SK-N-SH (cell line): ENCODE measurements at regions not wholly inside any gene's neighbourhood (a gene's known extent, or its start where the extent isn't known, plus 50 kb on each side); places are given as distances from the start of the nearest gene placed in this dataset.
"Not testable (repeated sequence)": the region's sequence is repeated elsewhere in the genome, so short reads cannot be mapped to it uniquely, and the experiment has no call there.

Source experiments
- CTCF ChIA-PET: fragments of 300-600, 350-600 bp; formaldehyde crosslinking; extraction: SDS; loops from one replicate; lab custom pipeline; 2021; lab: Yijun Ruan, JAX
- POLR2A ChIA-PET: fragments of 350-600 bp; sonication (Branson Sonifier 250); formaldehyde crosslinking; extraction: SDS; loops from one replicate; lab custom pipeline; 2020; ENCODE audit warnings: antibody characterized with exemption, inconsistent platforms; lab: Yijun Ruan, JAX
- DNase-seq: peaks from one replicate; pipeline ENCODE4 v3.0.0; 2012
- H2AFZ ChIP-seq: fragments of 200-600 bp; sonication (generic); 2 replicates; pipeline ENCODE4 v1.8.1; 2016; ENCODE audit warnings: antibody characterized with exemption, mild to moderate bottlenecking, low read depth
- H3F3A ChIP-seq: fragments of 200-600 bp; sonication (generic); replicated peaks from 2 replicates; pipeline ENCODE3; 2016; ENCODE audit warnings: antibody characterized with exemption, mild to moderate bottlenecking; ENCODE audit not compliant: insufficient read depth
- H3K27ac ChIP-seq, 2 experiments: fragments of 200-500 bp in 1 of 2; fragments of 200-600 bp in 1 of 2; sonication (Bioruptor generic) in 1 of 2; sonication (generic), shearing (Covaris generic) in 1 of 2; 2 replicates each; pipeline versions ENCODE4 v1.5.1 to v1.6.1; 2014 to 2016; ENCODE audit warnings: low read depth in 2 of 2, inconsistent platforms in 1 of 2, low read length in 1 of 2, mild to moderate bottlenecking in 1 of 2, mixed read lengths in 1 of 2
- H3K27me3 ChIP-seq: fragments of 200-600 bp; sonication (generic), shearing (Covaris generic); 2 replicates; pipeline ENCODE4 v1.6.1; 2016; ENCODE audit warnings: mixed run types; ENCODE audit not compliant: insufficient read depth
- H3K36me3 ChIP-seq, 2 experiments: fragments of 200-500 bp in 1 of 2; fragments of 200-600 bp in 1 of 2; sonication (Bioruptor generic) in 1 of 2; sonication (generic) in 1 of 2; replicated peaks in 1 of 2; 2 replicates each; pipeline versions ENCODE3 to v1.5.1; 2014 to 2016; ENCODE audit warnings: low read length in 1 of 2, mild to moderate bottlenecking in 1 of 2; ENCODE audit not compliant: insufficient read depth in 2 of 2, control insufficient read depth in 1 of 2
- H3K4me1 ChIP-seq, 2 experiments: fragments of 200-500 bp in 1 of 2; fragments of 200-600 bp in 1 of 2; sonication (Bioruptor generic) in 1 of 2; sonication (generic), shearing (Covaris generic) in 1 of 2; 2 replicates each; pipeline versions ENCODE4 v1.5.1 to v1.6.1; 2014 to 2016; ENCODE audit warnings: low read depth in 1 of 2, low read length in 1 of 2, mixed run types in 1 of 2; ENCODE audit not compliant: insufficient read depth in 2 of 2, control insufficient read depth in 1 of 2
- H3K4me2 ChIP-seq: fragments of 200-600 bp; sonication (generic), shearing (Covaris generic); 2 replicates; pipeline ENCODE4 v1.6.1; 2017; ENCODE audit warnings: mixed run types
- H3K4me3 ChIP-seq, 2 experiments: fragments of 200-500 bp in 1 of 2; fragments of 200-600 bp in 1 of 2; sonication (Bioruptor generic) in 1 of 2; sonication (generic), shearing (Covaris generic) in 1 of 2; 2 replicates each; pipeline versions ENCODE4 v1.5.1 to v1.8.1; 2014 to 2016; ENCODE audit warnings: low read depth in 2 of 2, inconsistent platforms in 1 of 2, low read length in 1 of 2, mild to moderate bottlenecking in 1 of 2, mixed read lengths in 1 of 2, moderate library complexity in 1 of 2
- H3K79me2 ChIP-seq: fragments of 200-600 bp; sonication (generic); 2 replicates; pipeline ENCODE4 v1.8.1; 2017; ENCODE audit warnings: mild to moderate bottlenecking; ENCODE audit not compliant: insufficient read depth
- H3K9ac ChIP-seq: fragments of 200-600 bp; sonication (generic); 2 replicates; pipeline ENCODE4 v1.6.1; 2017; ENCODE audit warnings: mixed run types
- H3K9me2 ChIP-seq: fragments of 200-600 bp; sonication (generic); 2 replicates; pipeline ENCODE4 v1.6.1; 2017; ENCODE audit warnings: mixed run types
- H3K9me3 ChIP-seq: fragments of 200-600 bp; sonication (generic); 2 replicates; pipeline ENCODE4 v1.6.1; 2017; ENCODE audit warnings: mixed run types, mild to moderate bottlenecking, moderate library complexity
- H4K20me1 ChIP-seq: fragments of 200-600 bp; sonication (generic); 2 replicates; pipeline ENCODE4 v1.6.1; 2017; ENCODE audit warnings: mild to moderate bottlenecking, mixed run types; ENCODE audit not compliant: insufficient read depth
- CHD2 ChIP-seq: fragments of 150-350 bp; IDR thresholded peaks from 2 replicates; pipeline ENCODE4 v1.6.1; 2018; ENCODE audit warnings: low read length; ENCODE audit not compliant: partially characterized antibody
- FOSL2 ChIP-seq: IDR thresholded peaks from 2 replicates; pipeline ENCODE4 v1.4.0; 2012; ENCODE audit warnings: low read depth, mild to moderate bottlenecking, moderate library complexity, borderline replicate concordance
- GATA2 ChIP-seq: sonication (generic); formaldehyde crosslinking; IDR thresholded peaks from 2 replicates; pipeline ENCODE4 v1.5.0; 2020; ENCODE audit warnings: mild to moderate bottlenecking, missing genetic modification reagents
- RAD21 ChIP-seq: IDR thresholded peaks from 2 replicates; pipeline ENCODE4 v1.6.1; 2012; ENCODE audit warnings: mild to moderate bottlenecking, low read length
- SIN3A ChIP-seq: IDR thresholded peaks from 2 replicates; pipeline ENCODE4 v1.6.1; 2012; ENCODE audit warnings: low read depth, mild to moderate bottlenecking, low read length, moderate library complexity, borderline replicate concordance
- SMC3 ChIP-seq: IDR thresholded peaks from 2 replicates; pipeline ENCODE4 v1.6.1; 2012; ENCODE audit warnings: low read depth, low read length, improper control_type of control experiment
- WGBS: methylation state at CpG from one replicate; pipeline ENCODE4 v1.1.6; 2017; ENCODE audit warnings: low lambda C conversion rate; 5-methylcytosine and 5-hydroxymethylcytosine counted together
- TF ChIP-seq, protein P1 (sequence below): fragments of 200-600 bp; sonication (generic); IDR thresholded peaks from 2 replicates; pipeline ENCODE4 v1.6.1; 2017; ENCODE audit warnings: antibody characterized with exemption, mild to moderate bottlenecking, moderate library complexity

DNA sequence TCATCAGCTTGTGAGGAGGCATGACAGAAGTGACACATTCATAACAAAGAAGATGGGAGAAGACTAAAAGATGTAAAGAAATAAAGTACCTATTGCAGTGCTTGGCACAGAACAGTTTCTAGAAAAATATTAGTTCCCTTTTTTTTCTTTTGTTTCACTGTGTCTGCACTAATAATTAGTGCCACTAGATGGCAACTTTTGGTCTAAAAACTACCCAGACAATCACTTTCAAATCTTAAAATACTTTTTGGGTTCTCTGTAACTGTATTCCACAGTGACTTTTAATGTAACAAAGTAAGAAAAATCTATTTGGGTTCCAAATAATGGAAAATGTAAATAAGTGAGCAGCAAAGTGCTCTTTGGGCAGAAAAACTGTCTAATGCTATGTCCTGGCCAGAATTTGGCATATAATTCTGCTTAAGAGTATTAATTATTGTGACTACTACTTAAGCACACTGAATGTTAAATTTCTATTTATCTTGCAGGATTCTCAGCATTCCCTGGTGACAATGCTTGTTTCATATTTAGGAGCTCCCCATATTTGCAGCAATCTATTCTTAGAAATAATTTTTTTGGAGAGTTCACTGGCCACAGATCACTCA, 134.8 kb upstream of the KIF5B start:
- DNase-seq, result no peak
- no peaks in the 10 kb centered on the region for H4K20me1 ChIP-seq
- H3F3A ChIP-seq, result peaks cover 6% of the 10 kb centered on the region
- CTCF ChIA-PET, result interaction anchor here (0.6 to 2.4 kb wide), 28 partner anchors 9 to 818 kb away, joined by 3 to 14 read pairs (median 3); no protein-coding TSS in a partner anchor
- no peaks in the 10 kb centered on the region for H3K36me3 ChIP-seq
- TF ChIP-seq SIN3A, result no peak
- TF ChIP-seq SMC3, result peak; percentile 66
- peak; percentile 72 for TF ChIP-seq RAD21
- TF ChIP-seq CHD2, result no peak
- TF ChIP-seq, protein P1, sequence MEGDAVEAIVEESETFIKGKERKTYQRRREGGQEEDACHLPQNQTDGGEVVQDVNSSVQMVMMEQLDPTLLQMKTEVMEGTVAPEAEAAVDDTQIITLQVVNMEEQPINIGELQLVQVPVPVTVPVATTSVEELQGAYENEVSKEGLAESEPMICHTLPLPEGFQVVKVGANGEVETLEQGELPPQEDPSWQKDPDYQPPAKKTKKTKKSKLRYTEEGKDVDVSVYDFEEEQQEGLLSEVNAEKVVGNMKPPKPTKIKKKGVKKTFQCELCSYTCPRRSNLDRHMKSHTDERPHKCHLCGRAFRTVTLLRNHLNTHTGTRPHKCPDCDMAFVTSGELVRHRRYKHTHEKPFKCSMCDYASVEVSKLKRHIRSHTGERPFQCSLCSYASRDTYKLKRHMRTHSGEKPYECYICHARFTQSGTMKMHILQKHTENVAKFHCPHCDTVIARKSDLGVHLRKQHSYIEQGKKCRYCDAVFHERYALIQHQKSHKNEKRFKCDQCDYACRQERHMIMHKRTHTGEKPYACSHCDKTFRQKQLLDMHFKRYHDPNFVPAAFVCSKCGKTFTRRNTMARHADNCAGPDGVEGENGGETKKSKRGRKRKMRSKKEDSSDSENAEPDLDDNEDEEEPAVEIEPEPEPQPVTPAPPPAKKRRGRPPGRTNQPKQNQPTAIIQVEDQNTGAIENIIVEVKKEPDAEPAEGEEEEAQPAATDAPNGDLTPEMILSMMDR, result peak; percentile 83
- peak overlapping the region in 1 of 2 experiments; percentile 39; a peak in 1 of 4 replicates for H3K27ac ChIP-seq
- H3K4me2 ChIP-seq, result no peak overlapping the region
- POLR2A ChIA-PET, result no interaction called here
- peak overlapping the region; percentile 80; the same call in 1 of the 2 replicates for H2AFZ ChIP-seq
- no peaks in the 10 kb centered on the region for H3K79me2 ChIP-seq
- no peak overlapping the region for H3K4me3 ChIP-seq
- H3K9ac ChIP-seq, result no peak overlapping the region
- no peaks in the 10 kb centered on the region for H3K27me3 ChIP-seq
- peaks cover 0 to 9% of the 10 kb centered on the region in 2 experiments; a peak in 1 of 4 replicates for H3K4me1 ChIP-seq
- no peaks in the 10 kb centered on the region for H3K9me2 ChIP-seq
- H3K9me3 ChIP-seq, result no peaks in the 10 kb centered on the region

- Histone ChIP-seq H3K79me2 (no peaks in the 10 kb centered on the region), H3F3A (peaks cover 6% of the 10 kb centered on the region), H3K9me2 (no peaks in the 10 kb centered on the region), H3K36me3 (no peaks in the 10 kb centered on the region), H3K9me3 (no peaks in the 10 kb centered on the region), H3K4me1 (peaks cover 0 to 9% of the 10 kb centered on the region in 2 experiments; a peak in 1 of 4 replicates), H3K27me3 (no peaks in the 10 kb centered on the region), H3K27ac (no peak overlapping the region), H2AFZ (peak overlapping the region; percentile 56; the same call in 1 of the 2 replicates), H3K4me2 (no peak overlapping the region), H3K4me3 (no peak overlapping the region), H4K20me1 (no peaks in the 10 kb centered on the region), H3K9ac (no peak overlapping the region)
- TF ChIP-seq, protein P1, result peak; percentile 50
- TF ChIP-seq FOSL2 (no peak), CHD2 (no peak), GATA2 (CRISPR knock-in tag) (no peak)
- POLR2A ChIA-PET, result interaction anchor here (0.7 kb wide), 1 partner anchor 160 kb away, joined by 3 read pairs; no protein-coding TSS in a partner anchor
- CTCF ChIA-PET, result interaction anchor here (0.8 to 2.4 kb wide), 13 partner anchors 10 to 357 kb away, joined by 3 to 14 read pairs (median 6); no protein-coding TSS in a partner anchor
- 89% methylated on average over 5 of the region's 5 CpGs for WGBS
- no peak for DNase-seq
These were observed 133.3 kb upstream of the KIF5B start for GRCh38 chr10:32189400-32190084.

DNA sequence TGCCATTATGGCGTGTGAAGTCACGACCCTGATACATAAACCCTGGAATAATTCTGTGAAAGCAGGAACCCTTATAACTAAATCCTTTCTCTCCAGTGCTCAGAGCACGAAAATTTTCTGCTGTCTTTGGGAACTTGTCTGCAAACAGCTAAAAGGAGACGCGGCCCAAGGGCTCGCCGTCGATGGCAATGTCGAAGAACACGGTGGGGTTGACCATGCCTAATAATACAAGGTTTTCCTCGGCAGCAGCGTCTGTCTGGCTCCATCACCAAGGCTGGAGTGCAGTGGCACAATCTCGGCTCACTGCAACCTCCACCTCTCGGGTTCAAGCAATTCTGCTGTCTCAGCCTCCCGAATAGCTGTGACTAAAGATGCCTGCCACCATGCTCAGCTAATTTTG, 132.4 kb upstream of the KIF5B start:
- H3K4me2 ChIP-seq, H3K36me3 ChIP-seq, H3K9me3 ChIP-seq, H3K79me2 ChIP-seq, H3K9me2 ChIP-seq, H3F3A ChIP-seq, H3K27ac ChIP-seq, POLR2A ChIA-PET, H3K27me3 ChIP-seq, DNase-seq, H3K4me3 ChIP-seq, H3K9ac ChIP-seq, H4K20me1 ChIP-seq, H3K4me1 ChIP-seq, H2AFZ ChIP-seq: not testable (repeated sequence)
- WGBS, result 96% methylated on average over 13 of the region's 15 CpGs
- CTCF ChIA-PET, result interaction anchor here (0.8 kb wide), 1 partner anchor 22 kb away, joined by 4 read pairs; no protein-coding TSS in a partner anchor
